ENCODE measurements at regions not wholly inside any gene's neighbourhood (a gene's known extent, or its start where the extent isn't known, plus 50 kb on each side); places are given as distances from the start of the nearest gene placed in this dataset.

- TF ChIP-seq, protein P1, sequence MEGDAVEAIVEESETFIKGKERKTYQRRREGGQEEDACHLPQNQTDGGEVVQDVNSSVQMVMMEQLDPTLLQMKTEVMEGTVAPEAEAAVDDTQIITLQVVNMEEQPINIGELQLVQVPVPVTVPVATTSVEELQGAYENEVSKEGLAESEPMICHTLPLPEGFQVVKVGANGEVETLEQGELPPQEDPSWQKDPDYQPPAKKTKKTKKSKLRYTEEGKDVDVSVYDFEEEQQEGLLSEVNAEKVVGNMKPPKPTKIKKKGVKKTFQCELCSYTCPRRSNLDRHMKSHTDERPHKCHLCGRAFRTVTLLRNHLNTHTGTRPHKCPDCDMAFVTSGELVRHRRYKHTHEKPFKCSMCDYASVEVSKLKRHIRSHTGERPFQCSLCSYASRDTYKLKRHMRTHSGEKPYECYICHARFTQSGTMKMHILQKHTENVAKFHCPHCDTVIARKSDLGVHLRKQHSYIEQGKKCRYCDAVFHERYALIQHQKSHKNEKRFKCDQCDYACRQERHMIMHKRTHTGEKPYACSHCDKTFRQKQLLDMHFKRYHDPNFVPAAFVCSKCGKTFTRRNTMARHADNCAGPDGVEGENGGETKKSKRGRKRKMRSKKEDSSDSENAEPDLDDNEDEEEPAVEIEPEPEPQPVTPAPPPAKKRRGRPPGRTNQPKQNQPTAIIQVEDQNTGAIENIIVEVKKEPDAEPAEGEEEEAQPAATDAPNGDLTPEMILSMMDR (IDR thresholded peaks at IDR 0.05) = no peak
- TF ChIP-seq POLR2A (IDR thresholded peaks at IDR 0.05) = no peak
Observed at GRCh38 chr5:38148021-38148625, 110.2 kb upstream of the EGFLAM start.
